HEK293 (cell line): ENCODE measurements at regions not wholly inside any gene's neighbourhood (a gene's known extent, or its start where the extent isn't known, plus 50 kb on each side); places are given as distances from the start of the nearest gene placed in this dataset.
"Not testable (repeated sequence)": the region's sequence is repeated elsewhere in the genome, so short reads cannot be mapped to it uniquely, and the experiment has no call there.

Experiments used
- CTCF ChIA-PET: fragments of 350-600 bp; formaldehyde crosslinking; extraction: SDS; loops from one replicate; lab custom pipeline; 2021; ENCODE audit warnings: antibody characterized with exemption; lab: Yijun Ruan, JAX
- POLR2A ChIA-PET: fragments of 300-600 bp; formaldehyde crosslinking; extraction: SDS; loops from one replicate; lab custom pipeline; 2020; ENCODE audit warnings: antibody characterized with exemption, inconsistent platforms; lab: Yijun Ruan, JAX
- H3K27ac ChIP-seq: fragments of 200-500 bp; sonication (Bioruptor generic); 2 replicates; pipeline ENCODE4 v1.5.1; 2014; ENCODE audit warnings: low read depth, low read length, control low read depth, inconsistent platforms; ENCODE audit errors: extremely low read depth
- H3K36me3 ChIP-seq, 2 experiments: fragments of 200-500 bp in 1 of 2; sonication (Bioruptor generic) in 1 of 2; 1 replicate in 1 of 2; 2 replicates in 1 of 2; pipeline ENCODE4 v1.5.1; 2014 to 2017; ENCODE audit warnings: inconsistent platforms in 2 of 2, low read length in 2 of 2; ENCODE audit not compliant: control insufficient read depth in 2 of 2, insufficient read depth in 1 of 2
- H3K4me1 ChIP-seq: fragments of 200-500 bp; sonication (Bioruptor generic); 2 replicates; pipeline ENCODE4 v1.5.1; 2014; ENCODE audit warnings: mild to moderate bottlenecking, low read length, inconsistent platforms; ENCODE audit not compliant: control insufficient read depth, insufficient read depth
- H3K4me3 ChIP-seq: 2 replicates; pipeline ENCODE4 v1.5.1; 2011; ENCODE audit warnings: low read depth, mild to moderate bottlenecking, control low read depth, low read length, moderate library complexity
- H3K9me3 ChIP-seq: fragments of 200-500 bp; sonication (Bioruptor generic); 2 replicates; pipeline ENCODE4 v1.5.1; 2014; ENCODE audit warnings: low read depth, low read length, inconsistent platforms; ENCODE audit not compliant: control insufficient read depth, insufficient read depth
- AEBP2 ChIP-seq: fragments of 450-650 bp; formaldehyde crosslinking; IDR thresholded peaks from 2 replicates; pipeline ENCODE4 v1.5.1; 2016; ENCODE audit warnings: missing biosample characterization, missing genetic modification characterization, borderline replicate concordance
- ELK4 ChIP-seq: IDR thresholded peaks from 2 replicates; pipeline ENCODE4 v1.6.1; 2011; ENCODE audit warnings: mild to moderate bottlenecking, low read depth, low read length, borderline replicate concordance
- KLF10 ChIP-seq: fragments of 450-650 bp; IDR thresholded peaks from 2 replicates; pipeline ENCODE4 v1.5.1; 2018; ENCODE audit warnings: missing biosample characterization, mild to moderate bottlenecking, missing genetic modification characterization
- SP3 ChIP-seq: fragments of 450-650 bp; formaldehyde crosslinking; IDR thresholded peaks from 2 replicates; pipeline ENCODE4 v1.5.1; 2016; ENCODE audit warnings: missing biosample characterization, missing genetic modification characterization
- SP7 ChIP-seq: fragments of 450-650 bp; formaldehyde crosslinking; IDR thresholded peaks from 2 replicates; pipeline ENCODE4 v1.5.1; 2016; ENCODE audit warnings: missing biosample characterization, missing genetic modification characterization
- YY2 ChIP-seq: fragments of 450-650 bp; formaldehyde crosslinking; IDR thresholded peaks from 2 replicates; pipeline ENCODE4 v1.5.1; 2016; ENCODE audit warnings: missing biosample characterization, missing genetic modification characterization
- ZFP3 ChIP-seq: fragments of 450-650 bp; formaldehyde crosslinking; IDR thresholded peaks from 2 replicates; pipeline ENCODE4 v1.5.1; 2016; ENCODE audit warnings: low read depth, missing biosample characterization, missing genetic modification characterization
- ZNF157 ChIP-seq: fragments of 450-650 bp; formaldehyde crosslinking; IDR thresholded peaks from 2 replicates; pipeline ENCODE4 v1.5.1; 2016; ENCODE audit warnings: missing biosample characterization, missing genetic modification characterization
- ZNF169 ChIP-seq: fragments of 450-650 bp; formaldehyde crosslinking; IDR thresholded peaks from 2 replicates; pipeline ENCODE4 v1.5.1; 2016; ENCODE audit warnings: missing biosample characterization, missing genetic modification characterization
- ZNF214 ChIP-seq: fragments of 450-650 bp; formaldehyde crosslinking; IDR thresholded peaks from 2 replicates; pipeline ENCODE4 v1.5.1; 2017; ENCODE audit warnings: missing biosample characterization, mild to moderate bottlenecking, missing genetic modification characterization, borderline replicate concordance
- ZNF239 ChIP-seq: fragments of 450-650 bp; formaldehyde crosslinking; IDR thresholded peaks from 2 replicates; pipeline ENCODE4 v1.5.1; 2016; ENCODE audit warnings: missing biosample characterization, missing genetic modification characterization
- ZNF449 ChIP-seq: fragments of 450-650 bp; formaldehyde crosslinking; IDR thresholded peaks from 2 replicates; pipeline ENCODE4 v1.5.1; 2017; ENCODE audit warnings: missing biosample characterization, mild to moderate bottlenecking, missing genetic modification characterization, moderate library complexity
- ZNF513 ChIP-seq: fragments of 450-650 bp; IDR thresholded peaks from 2 replicates; pipeline ENCODE4 v1.5.1; 2018; ENCODE audit warnings: missing biosample characterization, missing genetic modification characterization
- ZNF548 ChIP-seq: fragments of 450-650 bp; formaldehyde crosslinking; IDR thresholded peaks from 2 replicates; pipeline ENCODE4 v1.5.1; 2016; ENCODE audit warnings: missing biosample characterization, missing genetic modification characterization
- ZNF549 ChIP-seq: fragments of 450-650 bp; IDR thresholded peaks from 2 replicates; pipeline ENCODE4 v1.5.1; 2018; ENCODE audit warnings: missing biosample characterization, missing genetic modification characterization, mild to moderate bottlenecking, inconsistent platforms, moderate library complexity
- ZNF596 ChIP-seq: fragments of 450-650 bp; IDR thresholded peaks from 2 replicates; pipeline ENCODE4 v1.5.0; 2018; ENCODE audit warnings: missing biosample characterization, mild to moderate bottlenecking, missing genetic modification characterization, moderate library complexity
- ZNF664 ChIP-seq: fragments of 450-650 bp; formaldehyde crosslinking; IDR thresholded peaks from 2 replicates; pipeline ENCODE4 v1.5.1; 2016; ENCODE audit warnings: missing biosample characterization, missing genetic modification characterization
- ZNF701 ChIP-seq: fragments of 450-650 bp; formaldehyde crosslinking; IDR thresholded peaks from 2 replicates; pipeline ENCODE4 v1.5.1; 2016; ENCODE audit warnings: missing biosample characterization, missing genetic modification characterization
- ZNF792 ChIP-seq: fragments of 450-650 bp; formaldehyde crosslinking; IDR thresholded peaks from 2 replicates; pipeline ENCODE4 v1.5.1; 2016; ENCODE audit warnings: missing biosample characterization, missing genetic modification characterization
- ZNF837 ChIP-seq: fragments of 450-650 bp; formaldehyde crosslinking; IDR thresholded peaks from 2 replicates; pipeline ENCODE4 v1.5.1; 2016; ENCODE audit warnings: missing biosample characterization, missing genetic modification characterization
- ZSCAN18 ChIP-seq: fragments of 450-650 bp; formaldehyde crosslinking; IDR thresholded peaks from 2 replicates; pipeline ENCODE4 v1.5.1; 2016; ENCODE audit warnings: missing biosample characterization, missing genetic modification characterization

- TF ChIP-seq KLF10 (tag by site-specific recombination) (no peak), ZNF239 (no peak)
Observed at GRCh38 chr6:92399911-92400310, 1019.4 kb downstream of the EPHA7 start.

GRCh38 chr6:92388706-92389105, 1030.7 kb downstream of the EPHA7 start:
- POLR2A ChIA-PET, H3K27ac ChIP-seq, H3K9me3 ChIP-seq, CTCF ChIA-PET, H3K4me3 ChIP-seq, H3K36me3 ChIP-seq, H3K4me1 ChIP-seq: not testable (repeated sequence)

More at GRCh38 chr6:92399911-92400310, 1019.4 kb downstream of the EPHA7 start:
- Histone ChIP-seq H3K36me3 (no peaks in the 10 kb centered on the region), H3K27ac (no peak overlapping the region), H3K4me1 (no peaks in the 10 kb centered on the region), H3K4me3 (no peak overlapping the region), H3K9me3 (no peaks in the 10 kb centered on the region)
- CTCF ChIA-PET = interaction anchor here (0.7 kb wide), 1 partner anchor 12 kb away, joined by 3 read pairs; no protein-coding TSS in a partner anchor
- POLR2A ChIA-PET = no interaction called here

- H3K27ac ChIP-seq = no peak overlapping the region
- ChIA-PET CTCF (no interaction called here), POLR2A (no interaction called here)
- no peaks in the 10 kb centered on the region for H3K36me3 ChIP-seq
- TF ChIP-seq ZNF701 (tag by site-specific recombination) = no peak
- no peak for TF ChIP-seq ZNF513 (tag by site-specific recombination)
- no peak for TF ChIP-seq ZNF449
- no peak for TF ChIP-seq ZSCAN18 (tag by site-specific recombination)
- TF ChIP-seq ZNF596 (tag by site-specific recombination) = no peak
- no peak for TF ChIP-seq ZNF169 (tag by site-specific recombination)
- no peak for TF ChIP-seq SP7 (tag by site-specific recombination)
- no peak for TF ChIP-seq ZNF549 (tag by site-specific recombination)
- no peak for TF ChIP-seq ZNF837
- TF ChIP-seq ZNF157 (tag by site-specific recombination) = no peak
- no peak for TF ChIP-seq ELK4
- TF ChIP-seq ZNF548 (tag by site-specific recombination) = no peak
- TF ChIP-seq ZFP3 (tag by site-specific recombination) = no peak
- TF ChIP-seq ZNF664 (tag by site-specific recombination) = no peak
- no peak for TF ChIP-seq SP3
- no peak for TF ChIP-seq ZNF792 (tag by site-specific recombination)
- no peak for TF ChIP-seq AEBP2 (tag by site-specific recombination)
- TF ChIP-seq ZNF239 = no peak
- no peak for TF ChIP-seq YY2 (tag by site-specific recombination)
- TF ChIP-seq ZNF214 = no peak
- no peaks in the 10 kb centered on the region for H3K9me3 ChIP-seq
- no peaks in the 10 kb centered on the region for H3K4me1 ChIP-seq
- no peak overlapping the region for H3K4me3 ChIP-seq
Observed at GRCh38 chr6:92380803-92381601, 1038.4 kb downstream of the EPHA7 start.
